ENCODE measurements at regions not wholly inside any gene's neighbourhood (a gene's known extent, or its start where the extent isn't known, plus 50 kb on each side); places are given as distances from the start of the nearest gene placed in this dataset.

- Histone ChIP-seq H3K9me3 (ENCODE audit: severe bottlenecking) (no peaks in the 10 kb centered on the region), H3K4me1 (ENCODE audit: insufficient read depth, poor library complexity, severe bottlenecking) (no peaks in the 10 kb centered on the region), H3K36me3 (ENCODE audit: low read depth) (no peaks in the 10 kb centered on the region), H3K27me3 (ENCODE audit: insufficient read depth, poor library complexity, severe bottlenecking) (peaks cover 29% of the 10 kb centered on the region), H3K27ac (ENCODE audit: poor library complexity, severe bottlenecking) (no peak overlapping the region), H3K4me3 (ENCODE audit: severe bottlenecking) (no peak overlapping the region)
- DNase-seq (ENCODE audit: low spot score): no peak
- no peak for ATAC-seq (ENCODE audit: low read depth)
- TF ChIP-seq CTCF (IDR thresholded peaks at IDR 0.05; ENCODE audit: poor library complexity, severe bottlenecking): no peak
These were observed 860.0 kb downstream of the RPS29 start for GRCh38 chr14:48726080-48726642.

GRCh38 chr14:48725051-48725734 lies 861.0 kb downstream of the RPS29 start:
- Histone ChIP-seq H3K27me3 (ENCODE audit: insufficient read depth, poor library complexity, severe bottlenecking) (peaks cover 28% of the 10 kb centered on the region), H3K4me1 (ENCODE audit: insufficient read depth, poor library complexity, severe bottlenecking) (no peaks in the 10 kb centered on the region), H3K4me3 (ENCODE audit: severe bottlenecking) (no peak overlapping the region), H3K27ac (ENCODE audit: poor library complexity, severe bottlenecking) (no peak overlapping the region), H3K36me3 (ENCODE audit: low read depth) (no peaks in the 10 kb centered on the region), H3K9me3 (ENCODE audit: severe bottlenecking) (no peaks in the 10 kb centered on the region)
- DNase-seq (ENCODE audit: low spot score): no peak
- TF ChIP-seq CTCF (IDR thresholded peaks at IDR 0.05; ENCODE audit: poor library complexity, severe bottlenecking): no peak
- ATAC-seq (ENCODE audit: low read depth): no peak

GRCh38 chr14:48723841-48724495 lies 862.2 kb downstream of the RPS29 start:
- no peak for DNase-seq (ENCODE audit: low spot score)

GRCh38 chr14:48714366-48714765 lies 871.8 kb downstream of the RPS29 start:
- Histone ChIP-seq H3K27me3 (ENCODE audit: insufficient read depth, poor library complexity, severe bottlenecking) (peaks cover 19% of the 10 kb centered on the region), H3K9me3 (ENCODE audit: severe bottlenecking) (no peaks in the 10 kb centered on the region), H3K27ac (ENCODE audit: poor library complexity, severe bottlenecking) (no peak overlapping the region), H3K4me1 (ENCODE audit: insufficient read depth, poor library complexity, severe bottlenecking) (no peaks in the 10 kb centered on the region), H3K36me3 (ENCODE audit: low read depth) (no peaks in the 10 kb centered on the region), H3K4me3 (ENCODE audit: severe bottlenecking) (no peak overlapping the region)
- DNase-seq (ENCODE audit: low spot score) (no peak), ATAC-seq (ENCODE audit: low read depth) (no peak)
- TF ChIP-seq CTCF (IDR thresholded peaks at IDR 0.05; ENCODE audit: poor library complexity, severe bottlenecking): no peak

More at GRCh38 chr14:48723841-48724495, 862.2 kb downstream of the RPS29 start:
- no peaks in the 10 kb centered on the region for H3K4me1 ChIP-seq (ENCODE audit: insufficient read depth, poor library complexity, severe bottlenecking)
- peaks cover 25% of the 10 kb centered on the region for H3K27me3 ChIP-seq (ENCODE audit: insufficient read depth, poor library complexity, severe bottlenecking)
- no peaks in the 10 kb centered on the region for H3K9me3 ChIP-seq (ENCODE audit: severe bottlenecking)
- H3K4me3 ChIP-seq (ENCODE audit: severe bottlenecking): no peak overlapping the region
- H3K27ac ChIP-seq (ENCODE audit: poor library complexity, severe bottlenecking): no peak overlapping the region
- H3K36me3 ChIP-seq (ENCODE audit: low read depth): no peaks in the 10 kb centered on the region
- TF ChIP-seq CTCF (IDR thresholded peaks at IDR 0.05; ENCODE audit: poor library complexity, severe bottlenecking): no peak
- ATAC-seq (ENCODE audit: low read depth): no peak

Data from RWPE2 (cell line).